GM12878 (cell line): ENCODE measurements at regions not wholly inside any gene's neighbourhood (a gene's known extent, or its start where the extent isn't known, plus 50 kb on each side); places are given as distances from the start of the nearest gene placed in this dataset.

Source experiments
- ATAC-seq: fragments of 200-7000 bp; cut with Tn5 transposase; 3 replicates; pipeline ENCODE4 v1.9.1; 2020; ENCODE audit warnings: mild to moderate bottlenecking, moderate library complexity
- BruUV-seq: library from RNA; stranded (reverse); fragments of 400-500 nt; replicated peaks from 2 replicates; lab custom pipeline; 2021; lab: Mats Ljungman, UMichigan
- CTCF ChIA-PET: fragments of 300-600 bp; sonication (Branson Sonifier 250); formaldehyde crosslinking; extraction: SDS; loops from one replicate; lab custom pipeline; 2021; ENCODE audit warnings: inconsistent platforms; lab: Yijun Ruan, JAX
- POLR2A ChIA-PET: fragments of 350-600 bp; formaldehyde crosslinking; extraction: SDS; loops from one replicate; lab custom pipeline; 2021; ENCODE audit warnings: inconsistent platforms; lab: Charles Lee
- RAD21 ChIA-PET: fragments of 300-600 bp; sonication (Branson Sonifier 250); formaldehyde crosslinking; loops from one replicate; lab custom pipeline; 2023; ENCODE audit warnings: antibody characterized with exemption; ENCODE audit not compliant: unreplicated experiment; lab: Charles Lee
- SMC1A ChIA-PET: fragments of 300-600 bp; sonication (Branson Sonifier 250); formaldehyde crosslinking; loops from one replicate; lab custom pipeline; 2023; ENCODE audit not compliant: unreplicated experiment, uncharacterized antibody; lab: Charles Lee
- DNase-seq: peaks from one replicate; pipeline ENCODE4 v3.0.0-alpha.2; 2011; ENCODE audit warnings: low read depth, low spot score
- FAIRE-seq: peaks from 3 replicates; lab custom pipeline; 2011; peaks lifted over from hg19 to GRCh38; lab: Jason Lieb, UNC
- H2AFZ ChIP-seq: 2 replicates; pipeline ENCODE4 v1.6.0; 2011; ENCODE audit warnings: low read depth, low read length, control low read depth; ENCODE audit not compliant: control insufficient read depth
- H3K27ac ChIP-seq: 2 replicates; pipeline ENCODE4 v1.5.1; 2011; ENCODE audit warnings: control low read depth; ENCODE audit not compliant: control insufficient read depth, insufficient read depth
- H3K27me3 ChIP-seq, 2 experiments: replicated peaks in 1 of 2; 2 replicates each; pipeline versions ENCODE4 v1.6.0 to v1.6.1; 2011; ENCODE audit warnings: low read length in 1 of 2; ENCODE audit not compliant: control insufficient read depth in 2 of 2, insufficient read depth in 2 of 2
- H3K36me3 ChIP-seq, 2 experiments: 2 replicates each; pipeline ENCODE4 v1.5.1; 2011; ENCODE audit warnings: low read length in 1 of 2; ENCODE audit not compliant: control insufficient read depth in 2 of 2, insufficient read depth in 2 of 2
- H3K4me1 ChIP-seq: 2 replicates; pipeline ENCODE4 v1.6.1; 2011; ENCODE audit warnings: mild to moderate bottlenecking, low read length, moderate library complexity, mixed read lengths; ENCODE audit not compliant: control insufficient read depth, insufficient read depth
- H3K4me2 ChIP-seq: 2 replicates; pipeline ENCODE4 v1.6.0; 2011; ENCODE audit warnings: control low read depth; ENCODE audit not compliant: control insufficient read depth, insufficient read depth
- H3K4me3 ChIP-seq: fragments of 200-600 bp; sonication (generic); 2 replicates; pipeline ENCODE4 v1.5.1; 2016
- H3K79me2 ChIP-seq: 2 replicates; pipeline ENCODE4 v1.6.0; 2011; ENCODE audit warnings: low read length; ENCODE audit not compliant: control insufficient read depth, insufficient read depth
- H3K9ac ChIP-seq: 2 replicates; pipeline ENCODE4 v1.8.0; 2011; ENCODE audit warnings: low read length, control low read depth, mixed read lengths; ENCODE audit not compliant: control insufficient read depth, insufficient read depth
- H3K9me3 ChIP-seq: replicated peaks from 3 replicates; pipeline ENCODE4 v1.5.1; 2011; ENCODE audit warnings: mild to moderate bottlenecking, low read length; ENCODE audit not compliant: control insufficient read depth, insufficient read depth
- H4K20me1 ChIP-seq: 2 replicates; pipeline ENCODE4 v1.6.0; 2011; ENCODE audit not compliant: control insufficient read depth, insufficient read depth
- CEBPB ChIP-seq, 2 experiments: fragments of 150-350 bp in 1 of 2; IDR thresholded peaks; 2 replicates each; pipeline ENCODE4 v1.6.1; 2012 to 2014; ENCODE audit warnings: low read depth in 2 of 2, low read length in 2 of 2, borderline replicate concordance in 1 of 2, inconsistent platforms in 1 of 2
- CHD1 ChIP-seq: IDR thresholded peaks from 2 replicates; pipeline ENCODE4 v1.6.1; 2012; ENCODE audit warnings: low read depth, low read length, improper control_type of control experiment
- E2F4 ChIP-seq: IDR thresholded peaks from 2 replicates; pipeline ENCODE4 v1.6.1; 2012; ENCODE audit warnings: low read depth, low read length, improper control_type of control experiment
- ELK1 ChIP-seq: IDR thresholded peaks from 2 replicates; pipeline ENCODE4 v1.6.1; 2012; ENCODE audit warnings: low read depth, low read length, improper control_type of control experiment
- ESRRA ChIP-seq: IDR thresholded peaks from 2 replicates; pipeline ENCODE4 v1.6.1; 2012; ENCODE audit warnings: mild to moderate bottlenecking, low read length, improper control_type of control experiment
- GATAD2B ChIP-seq: fragments of 450-650 bp; conservative IDR thresholded peaks from 2 replicates; pipeline ENCODE4 v1.6.1; 2017; ENCODE audit warnings: low read depth, mild to moderate bottlenecking, moderate library complexity
- HCFC1 ChIP-seq: fragments of 150-350 bp; IDR thresholded peaks from 2 replicates; pipeline ENCODE4 v1.6.1; 2014; ENCODE audit warnings: low read length
- HDAC6 ChIP-seq: fragments of 200-600 bp; sonication (generic); IDR thresholded peaks from one replicate; pipeline ENCODE4 v1.8.0; 2017; ENCODE audit warnings: antibody characterized with exemption; ENCODE audit not compliant: unreplicated experiment
- JUND ChIP-seq: IDR thresholded peaks from 2 replicates; pipeline ENCODE4 v1.6.1; 2012; ENCODE audit warnings: low read depth, mild to moderate bottlenecking, low read length, improper control_type of control experiment, moderate library complexity
- NFXL1 ChIP-seq: fragments of 450-650 bp; IDR thresholded peaks from 2 replicates; pipeline ENCODE4 v1.6.1; 2017; ENCODE audit warnings: antibody characterized with exemption, mild to moderate bottlenecking, borderline replicate concordance
- NKRF ChIP-seq: fragments of 450-650 bp; conservative IDR thresholded peaks from 2 replicates; pipeline ENCODE4 v1.6.1; 2017; ENCODE audit warnings: mild to moderate bottlenecking, moderate library complexity
- POLR2AphosphoS5 ChIP-seq: IDR thresholded peaks from 2 replicates; pipeline ENCODE4 v1.6.1; 2011; ENCODE audit warnings: mild to moderate bottlenecking, low read length, inconsistent platforms
- RAD21 ChIP-seq: IDR thresholded peaks from 2 replicates; pipeline ENCODE4 v1.6.1; 2011; ENCODE audit warnings: mild to moderate bottlenecking, low read depth, low read length, moderate library complexity; ENCODE audit not compliant: insufficient read depth
- RELB ChIP-seq: fragments of 450-650 bp; IDR thresholded peaks from 2 replicates; pipeline ENCODE4 v1.6.1; 2017; ENCODE audit warnings: low read depth, mild to moderate bottlenecking, moderate library complexity
- RUNX3 ChIP-seq: IDR thresholded peaks from 2 replicates; pipeline ENCODE4 v1.6.1; 2012; ENCODE audit warnings: low read length, inconsistent platforms
- SRF ChIP-seq, 2 experiments: IDR thresholded peaks; 2 replicates each; pipeline ENCODE4 v1.6.1; 2011; ENCODE audit warnings: low read depth in 2 of 2, low read length in 2 of 2, mild to moderate bottlenecking in 1 of 2, moderate library complexity in 1 of 2
- STAT1 ChIP-seq: fragments of 450-650 bp; conservative IDR thresholded peaks from 2 replicates; pipeline ENCODE4 v1.6.1; 2014; ENCODE audit warnings: antibody characterized with exemption, mild to moderate bottlenecking
- ZNF24 ChIP-seq: fragments of 450-650 bp; IDR thresholded peaks from 2 replicates; pipeline ENCODE4 v1.6.1; 2017; ENCODE audit warnings: antibody characterized with exemption, mild to moderate bottlenecking
- WGBS: methylation state at CpG from one replicate; pipeline ENCODE4 v1.1.6; 2016; ENCODE audit warnings: low lambda C conversion rate; ENCODE audit not compliant: insufficient replicate concordance, insufficient coverage; ENCODE audit errors: missing lambda C conversion rate; 5-methylcytosine and 5-hydroxymethylcytosine counted together
- in situ Hi-C: fragments of 300-500 bp; cut with MboI; formaldehyde crosslinking; loops from 9 replicates; pipeline ENCODE4 v1.14.3; 2018; ENCODE audit warnings: mixed read lengths
- intact Hi-C: fragments of 100-400 bp; cut with micrococcal nuclease; formaldehyde crosslinking; loops from one replicate; pipeline ENCODE4 v1.14.2; 2022; ENCODE audit not compliant: unreplicated experiment

GRCh38 chr6:164398647-164399046 is 910.8 kb downstream of the C6orf118 start:
- Histone ChIP-seq H3K4me3 (no peak overlapping the region), H2AFZ (no peak overlapping the region), H3K9me3 (no peaks in the 10 kb centered on the region; the same call in 2 of the 3 replicates), H3K9ac (no peak overlapping the region), H3K4me1 (no peaks in the 10 kb centered on the region), H3K4me2 (no peak overlapping the region), H3K27me3 (no peaks in the 10 kb centered on the region), H3K79me2 (no peaks in the 10 kb centered on the region), H3K27ac (no peak overlapping the region), H4K20me1 (no peaks in the 10 kb centered on the region), H3K36me3 (no peaks in the 10 kb centered on the region)
- ATAC-seq (no peak), FAIRE-seq (no peak), DNase-seq (no peak)
- RAD21 ChIA-PET = no interaction called here
- 57% methylated on average over 1 of the region's 1 CpG for WGBS
- SMC1A ChIA-PET = no interaction called here
- in situ Hi-C loops (no loop called here), intact Hi-C loops (loop anchor here (5.0 kb wide), 1 partner anchor 109 kb away; no protein-coding TSS in a partner anchor)
- CTCF ChIA-PET = interaction anchor here (1.2 kb wide), 1 partner anchor 50 kb away, joined by 3 read pairs; no protein-coding TSS in a partner anchor
- POLR2A ChIA-PET = no interaction called here
- BruUV-seq = no TSS peak
- TF ChIP-seq HDAC6 (no peak), JUND (no peak), CHD1 (no peak), ESRRA (no peak), E2F4 (no peak), RAD21 (no peak), RUNX3 (no peak), NFXL1 (no peak), STAT1 (no peak), SRF (IDR thresholded peaks at IDR 0.05; ENCODE audit: low read depth in 2 of 2, low read length in 2 of 2) (no peak), NKRF (no peak), POLR2AphosphoS5 (no peak), ELK1 (no peak), ZNF24 (no peak), RELB (no peak), CEBPB (IDR thresholded peaks at IDR 0.05; ENCODE audit: borderline replicate concordance in 1 of 2, low read depth in 2 of 2, low read length in 2 of 2) (no peak), HCFC1 (no peak), GATAD2B (no peak)
